ENCODE measurements at regions not wholly inside any gene's neighbourhood (a gene's known extent, or its start where the extent isn't known, plus 50 kb on each side); places are given as distances from the start of the nearest gene placed in this dataset. TPM values are rescaled to one million over a fixed set of nuclear protein-coding genes. Genes with fewer than 3 reads are reported as not detected.

DNA sequence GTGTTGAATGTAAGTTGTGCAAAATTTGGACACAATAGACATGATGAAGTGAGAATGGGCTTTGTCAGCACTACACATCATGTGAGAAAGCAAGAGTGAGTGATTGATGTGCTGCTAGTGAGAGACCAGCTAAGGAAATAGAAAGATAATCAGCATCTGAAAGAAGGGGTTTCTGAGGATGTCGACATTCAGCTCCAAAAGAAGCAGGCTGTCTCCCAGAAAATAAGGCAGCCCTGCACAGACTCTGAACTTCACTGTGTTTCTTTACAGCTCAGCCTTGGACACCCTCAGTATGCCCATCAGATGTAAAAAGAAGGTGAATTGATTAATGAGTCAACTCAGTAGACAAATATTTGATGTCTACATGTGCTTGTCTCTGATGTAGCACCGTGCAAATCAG is 80.8 kb upstream of the ADCY2 start:
- H3K9me3 Mint-ChIP-seq (ENCODE audit: insufficient read depth) = no peaks in the 10 kb centered on the region
- no peaks in the 10 kb centered on the region for H3K4me1 Mint-ChIP-seq (ENCODE audit: low read depth)
- no peak for ATAC-seq
- H3K4me3 Mint-ChIP-seq = no peak overlapping the region
- no peak for DNase-seq
- H3K36me3 Mint-ChIP-seq (ENCODE audit: low read depth) = no peaks in the 10 kb centered on the region
- ChIA-PET CTCF (no interaction called here), POLR2A (no interaction called here)
- no peaks in the 10 kb centered on the region for H3K27me3 Mint-ChIP-seq (ENCODE audit: low read depth)
- no peak overlapping the region for H3K27ac Mint-ChIP-seq

DNA sequence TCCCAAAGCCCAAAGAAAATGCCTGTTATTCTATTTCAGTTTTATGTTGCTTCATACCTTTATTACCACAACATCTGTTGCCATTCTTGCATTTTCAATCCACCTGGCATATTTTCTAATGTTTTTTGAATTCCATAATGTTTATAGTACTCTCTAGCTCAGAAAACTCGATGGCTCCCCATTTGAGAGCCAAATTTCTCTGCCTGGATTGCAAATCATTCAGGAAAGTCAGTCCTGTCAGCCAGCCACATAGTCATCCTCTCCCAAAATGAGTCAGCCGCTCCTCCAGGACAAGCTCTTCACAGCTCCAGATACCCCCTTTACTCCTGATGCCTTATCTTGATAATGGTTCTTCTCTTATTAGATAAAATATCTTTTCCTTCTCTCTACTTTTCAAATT is 78.2 kb upstream of the ADCY2 start:
- no peaks in the 10 kb centered on the region for H3K4me1 Mint-ChIP-seq (ENCODE audit: low read depth)
- no peaks in the 10 kb centered on the region for H3K27me3 Mint-ChIP-seq (ENCODE audit: low read depth)
- ATAC-seq = no peak
- DNase-seq = no peak
- ChIA-PET CTCF (no interaction called here), POLR2A (no interaction called here)
- H3K4me3 Mint-ChIP-seq = no peak overlapping the region
- H3K9me3 Mint-ChIP-seq (ENCODE audit: insufficient read depth) = no peaks in the 10 kb centered on the region
- H3K36me3 Mint-ChIP-seq (ENCODE audit: low read depth) = no peaks in the 10 kb centered on the region
- H3K27ac Mint-ChIP-seq = no peak overlapping the region

DNA sequence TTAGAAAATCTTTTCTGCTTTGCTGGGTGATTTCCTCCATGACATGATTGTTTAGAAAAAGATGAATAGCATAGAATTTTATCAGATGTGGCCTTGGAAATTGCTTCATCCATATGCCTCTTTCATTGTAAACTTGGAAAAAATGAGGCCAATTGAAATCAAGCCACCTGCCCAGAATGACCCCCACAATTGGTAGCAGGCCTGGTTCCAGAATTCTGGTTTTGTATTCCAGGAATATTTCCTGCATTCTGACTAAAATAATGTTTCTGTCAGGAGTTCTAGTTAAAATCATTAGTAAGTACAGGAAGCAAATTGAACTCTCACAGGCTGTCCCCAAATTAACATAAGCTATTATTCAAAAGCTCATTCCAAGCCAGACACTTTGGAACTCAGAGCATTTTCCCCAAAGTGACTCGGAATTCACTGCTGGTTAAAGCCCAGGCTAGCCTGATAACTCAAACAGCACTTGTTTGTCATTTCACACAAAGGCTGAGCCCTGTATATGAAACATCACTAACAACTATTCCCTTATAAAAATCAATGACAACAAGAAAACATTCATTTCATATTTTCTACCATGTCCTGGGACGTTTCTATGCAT is 75.1 kb upstream of the ADCY2 start:
- Mint-ChIP-seq H3K4me3 (no peak overlapping the region), H3K9me3 (ENCODE audit: insufficient read depth) (no peaks in the 10 kb centered on the region), H3K27ac (no peak overlapping the region), H3K4me1 (ENCODE audit: low read depth) (no peaks in the 10 kb centered on the region), H3K36me3 (ENCODE audit: low read depth) (no peaks in the 10 kb centered on the region), H3K27me3 (ENCODE audit: low read depth) (no peaks in the 10 kb centered on the region)
- ChIA-PET POLR2A (no interaction called here), CTCF (no interaction called here)
- DNase-seq (no peak), ATAC-seq (no peak)

DNA sequence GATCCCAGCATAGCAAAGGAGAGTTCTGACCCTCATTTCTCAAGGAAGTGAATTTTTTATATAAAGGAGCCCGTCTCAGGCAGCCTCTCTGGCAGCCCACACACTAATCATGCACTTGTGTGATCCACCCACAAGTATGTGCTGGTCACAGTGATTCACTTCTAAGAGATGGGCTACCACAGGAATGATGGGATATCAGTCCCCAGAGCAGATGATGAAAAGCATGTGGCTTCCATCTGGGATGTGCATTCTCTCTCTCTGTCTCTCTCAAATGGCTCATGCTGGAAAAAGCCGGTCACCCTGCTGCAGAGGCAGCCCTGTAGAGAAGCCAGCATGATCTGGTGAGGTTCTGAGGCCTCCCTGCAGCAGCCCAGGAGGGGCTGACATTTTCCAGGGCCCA is 74.2 kb upstream of the ADCY2 start:
- Mint-ChIP-seq H3K36me3 (ENCODE audit: low read depth) (no peaks in the 10 kb centered on the region), H3K4me1 (ENCODE audit: low read depth) (no peaks in the 10 kb centered on the region), H3K27ac (no peak overlapping the region), H3K27me3 (ENCODE audit: low read depth) (no peaks in the 10 kb centered on the region), H3K4me3 (no peak overlapping the region), H3K9me3 (ENCODE audit: insufficient read depth) (no peaks in the 10 kb centered on the region)
- CTCF ChIA-PET = no interaction called here
- no peak for ATAC-seq
- POLR2A ChIA-PET = no interaction called here
- DNase-seq = no peak

DNA sequence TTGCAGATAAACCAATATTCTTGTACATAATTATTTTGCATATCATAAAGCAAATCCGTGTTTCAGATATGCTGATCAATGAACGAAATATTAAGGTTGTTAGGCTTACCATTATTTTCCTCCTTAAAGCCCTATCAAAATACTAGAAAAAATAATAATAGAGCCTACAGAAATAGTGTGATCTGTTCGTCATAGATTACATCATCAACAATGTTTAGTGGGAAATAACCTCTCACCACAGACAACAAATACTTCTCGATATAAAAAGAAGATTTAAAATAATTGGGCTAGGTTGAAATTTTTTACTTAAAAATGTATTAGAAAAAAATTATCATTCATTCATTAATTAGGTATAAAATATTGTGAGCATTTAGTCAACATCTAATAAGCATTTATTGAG is 71.0 kb upstream of the ADCY2 start:
- DNase-seq (no peak), ATAC-seq (no peak)
- H3K27ac Mint-ChIP-seq = no peak overlapping the region
- ChIA-PET POLR2A (no interaction called here), CTCF (no interaction called here)
- H3K4me3 Mint-ChIP-seq = no peak overlapping the region
- no peaks in the 10 kb centered on the region for H3K27me3 Mint-ChIP-seq (ENCODE audit: low read depth)
- H3K4me1 Mint-ChIP-seq (ENCODE audit: low read depth) = no peaks in the 10 kb centered on the region
- H3K9me3 Mint-ChIP-seq (ENCODE audit: insufficient read depth) = no peaks in the 10 kb centered on the region
- no peaks in the 10 kb centered on the region for H3K36me3 Mint-ChIP-seq (ENCODE audit: low read depth)

DNA sequence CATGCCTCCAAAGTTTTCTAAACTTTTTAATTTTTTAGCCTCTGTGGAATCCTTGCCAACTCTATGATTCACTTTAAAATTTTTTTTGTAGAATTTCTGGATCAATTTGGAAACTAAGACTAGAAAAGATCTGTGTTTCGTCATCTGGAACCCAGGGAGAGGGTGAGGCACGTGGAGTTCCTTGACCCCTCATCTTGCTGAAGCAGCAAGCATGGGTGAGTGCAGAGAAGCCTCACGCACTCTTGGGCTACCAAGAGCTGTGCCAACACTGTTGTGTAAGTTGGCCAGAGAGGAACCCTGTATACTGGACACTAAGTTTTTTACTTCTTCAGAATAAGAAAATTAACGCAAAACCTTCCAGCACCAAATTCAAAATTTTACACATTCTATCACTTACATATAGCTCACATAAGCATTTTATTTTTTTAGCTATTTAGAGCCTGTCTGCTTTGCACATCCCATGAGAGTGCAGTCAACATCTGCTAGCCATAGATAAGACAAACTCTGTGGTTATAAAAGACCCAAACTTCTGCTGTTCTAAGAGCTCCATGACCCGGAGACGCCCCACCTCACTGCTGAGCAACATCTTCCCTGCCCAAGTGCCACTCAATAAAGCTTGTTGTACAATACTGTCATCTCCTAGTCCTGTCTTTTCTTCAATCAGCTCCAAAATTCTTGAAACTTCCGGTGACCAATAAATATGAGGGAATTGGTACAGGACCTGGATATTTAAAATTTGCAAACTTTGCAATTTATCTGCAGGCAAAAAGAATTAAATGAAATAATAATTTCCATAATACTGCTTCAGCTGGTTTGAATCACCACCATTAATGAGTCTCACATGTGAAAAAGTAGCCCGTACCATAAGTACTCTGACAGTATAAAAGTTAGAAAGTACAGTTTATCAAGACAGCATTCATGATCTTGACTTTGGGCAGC is 69.7 kb upstream of the ADCY2 start:
- ATAC-seq (no peak), DNase-seq (no peak)
- Mint-ChIP-seq H3K4me1 (ENCODE audit: low read depth) (no peaks in the 10 kb centered on the region), H3K4me3 (no peak overlapping the region), H3K36me3 (ENCODE audit: low read depth) (no peaks in the 10 kb centered on the region), H3K27me3 (ENCODE audit: low read depth) (no peaks in the 10 kb centered on the region), H3K27ac (no peak overlapping the region), H3K9me3 (ENCODE audit: insufficient read depth) (no peaks in the 10 kb centered on the region)
- ChIA-PET CTCF (no interaction called here), POLR2A (no interaction called here)

DNA sequence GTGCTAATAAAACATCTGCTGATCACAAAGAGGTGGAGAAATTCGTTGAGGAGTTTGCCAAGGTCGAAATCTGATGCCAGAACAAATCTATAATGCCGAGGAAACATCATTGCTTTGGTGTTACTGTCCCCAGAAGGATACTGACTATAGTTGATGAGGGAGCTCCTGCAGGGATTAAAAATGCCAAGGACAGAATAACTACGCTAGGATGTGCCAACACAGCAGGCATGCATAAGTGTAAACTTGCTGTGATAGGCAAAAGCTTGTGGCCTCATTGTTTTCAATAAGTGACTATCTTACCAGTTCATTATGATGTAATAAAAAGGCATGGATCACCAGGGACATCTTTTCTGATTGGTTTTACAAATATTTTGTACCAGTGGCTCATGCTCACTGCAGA is 66.8 kb upstream of the ADCY2 start:
- no peak for ATAC-seq

DNA sequence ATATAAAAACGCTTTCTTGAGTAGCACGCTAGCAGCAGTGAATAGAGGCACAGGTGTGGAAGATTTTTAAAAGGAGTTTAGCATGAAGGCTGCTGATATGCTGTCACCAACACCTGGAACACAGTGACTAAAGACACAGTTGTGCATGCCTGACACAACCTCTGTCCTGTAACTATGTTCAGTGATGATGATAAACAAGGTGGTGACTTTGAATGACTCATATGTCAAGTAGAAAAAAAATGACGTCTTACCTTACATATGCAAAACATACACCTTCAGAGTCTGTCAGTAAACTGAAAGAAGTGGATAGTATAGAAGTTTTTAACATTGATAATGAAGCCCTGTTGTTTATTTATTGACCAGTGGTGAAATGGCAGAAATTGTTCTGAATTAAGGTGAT is 66.2 kb upstream of the ADCY2 start:
- H3K4me3 Mint-ChIP-seq = no peak overlapping the region
- no peaks in the 10 kb centered on the region for H3K9me3 Mint-ChIP-seq (ENCODE audit: insufficient read depth)
- no peaks in the 10 kb centered on the region for H3K36me3 Mint-ChIP-seq (ENCODE audit: low read depth)
- no peak overlapping the region for H3K27ac Mint-ChIP-seq
- POLR2A ChIA-PET = no interaction called here
- CTCF ChIA-PET = no interaction called here
- ATAC-seq = no peak
- H3K27me3 Mint-ChIP-seq (ENCODE audit: low read depth) = no peaks in the 10 kb centered on the region
- H3K4me1 Mint-ChIP-seq (ENCODE audit: low read depth) = no peaks in the 10 kb centered on the region
- DNase-seq = no peak

More for the DNA sequence above, 66.8 kb upstream of the ADCY2 start:
- no peak overlapping the region for H3K27ac Mint-ChIP-seq
- H3K4me1 Mint-ChIP-seq (ENCODE audit: low read depth) = no peaks in the 10 kb centered on the region
- CTCF ChIA-PET = no interaction called here
- POLR2A ChIA-PET = no interaction called here
- no peak overlapping the region for H3K4me3 Mint-ChIP-seq
- H3K9me3 Mint-ChIP-seq (ENCODE audit: insufficient read depth) = no peaks in the 10 kb centered on the region
- no peak for DNase-seq
- no peaks in the 10 kb centered on the region for H3K36me3 Mint-ChIP-seq (ENCODE audit: low read depth)
- no peaks in the 10 kb centered on the region for H3K27me3 Mint-ChIP-seq (ENCODE audit: low read depth)

DNA sequence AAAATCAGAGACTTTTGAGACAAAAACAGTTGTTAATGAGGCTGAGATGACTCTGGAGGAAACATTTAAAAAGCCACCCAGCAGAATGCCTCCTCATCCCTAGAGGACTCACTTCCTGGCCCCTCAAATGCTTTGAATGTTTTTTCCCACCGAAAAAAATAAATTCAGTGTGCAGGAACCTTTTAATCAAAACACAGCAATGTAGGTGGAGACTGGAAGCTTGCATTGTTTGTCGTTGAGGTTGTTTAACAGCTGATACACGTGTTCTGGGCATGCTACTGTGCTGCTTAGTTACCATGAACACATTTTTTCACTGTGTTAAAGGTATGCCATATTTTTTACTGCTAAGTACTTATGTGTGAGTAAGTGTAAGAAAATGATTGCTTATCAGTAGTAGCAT is 65.7 kb upstream of the ADCY2 start:
- CTCF ChIA-PET = no interaction called here
- no peaks in the 10 kb centered on the region for H3K9me3 Mint-ChIP-seq (ENCODE audit: insufficient read depth)
- H3K4me3 Mint-ChIP-seq = no peak overlapping the region
- H3K36me3 Mint-ChIP-seq (ENCODE audit: low read depth) = no peaks in the 10 kb centered on the region
- H3K27ac Mint-ChIP-seq = no peak overlapping the region
- ATAC-seq = no peak
- no peaks in the 10 kb centered on the region for H3K27me3 Mint-ChIP-seq (ENCODE audit: low read depth)
- no peaks in the 10 kb centered on the region for H3K4me1 Mint-ChIP-seq (ENCODE audit: low read depth)
- POLR2A ChIA-PET = no interaction called here
- DNase-seq = no peak

DNA sequence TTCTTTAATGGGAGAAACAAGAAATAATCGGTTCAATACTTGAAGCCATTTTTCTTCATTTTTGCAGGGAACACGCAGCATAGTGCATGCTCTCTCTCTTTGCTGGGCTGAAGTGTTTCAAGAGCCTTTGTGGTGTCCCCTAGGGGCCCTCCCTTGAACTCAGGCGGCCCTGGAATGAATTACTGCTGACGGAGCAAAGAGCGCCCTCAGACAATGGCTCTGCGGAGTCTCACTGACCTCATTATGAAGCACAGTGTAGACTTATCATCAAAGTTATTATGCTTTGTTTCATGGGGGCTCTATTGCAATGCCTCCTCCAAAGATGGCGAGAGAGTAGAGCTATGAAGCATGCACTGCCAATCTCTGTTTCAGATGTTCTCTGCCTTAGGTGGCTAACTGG is 64.8 kb upstream of the ADCY2 start:
- Mint-ChIP-seq H3K27ac (no peak overlapping the region), H3K4me3 (no peak overlapping the region), H3K9me3 (ENCODE audit: insufficient read depth) (no peaks in the 10 kb centered on the region), H3K4me1 (ENCODE audit: low read depth) (no peaks in the 10 kb centered on the region), H3K27me3 (ENCODE audit: low read depth) (no peaks in the 10 kb centered on the region), H3K36me3 (ENCODE audit: low read depth) (no peaks in the 10 kb centered on the region)
- ChIA-PET POLR2A (no interaction called here), CTCF (no interaction called here)
- DNase-seq (no peak), ATAC-seq (no peak)

Small RNA genes lying in the stretch of these regions (microRNA-seq; reads per million reads assigned to microRNA genes)
- gene MIR4278 = not detected
